ENCODE measurements at regions not wholly inside any gene's neighbourhood (a gene's known extent, or its start where the extent isn't known, plus 50 kb on each side); places are given as distances from the start of the nearest gene placed in this dataset.
"Not testable (repeated sequence)": the region's sequence is repeated elsewhere in the genome, so short reads cannot be mapped to it uniquely, and the experiment has no call there.

- no peak for DNase-seq (ENCODE audit: low spot score)
- no peaks in the 10 kb centered on the region for H3K36me3 ChIP-seq (replicated peaks in 1 of 2; ENCODE audit: control insufficient read depth in 2 of 2, insufficient read depth in 2 of 2, low read length in 2 of 2)
- no peak overlapping the region for H3K18ac ChIP-seq (ENCODE audit: low read length)
- H2BK15ac ChIP-seq (ENCODE audit: low read length), result no peak overlapping the region
- no peak overlapping the region for H2BK5ac ChIP-seq (ENCODE audit: low read length)
- no CpG with 5 or more reads among the region's 3 CpGs for WGBS, 2 donors (ENCODE audit: extremely low coverage in 2 of 2, insufficient read length in 2 of 2, insufficient replicate concordance in 1 of 2)
- no peak overlapping the region for H2AK5ac ChIP-seq (ENCODE audit: low read depth, low read length)
- no peaks in the 10 kb centered on the region for H3K9me3 ChIP-seq (replicated peaks in 1 of 2; ENCODE audit: control insufficient read depth in 2 of 2, insufficient read depth in 1 of 2, low read depth in 1 of 2, low read length in 2 of 2)
- no peak overlapping the region for H3K27ac ChIP-seq (replicated peaks; ENCODE audit: low read length)
- H3K4me1 ChIP-seq (ENCODE audit: control insufficient read depth in 2 of 2, insufficient read depth in 1 of 2, low read depth in 1 of 2, low read length in 2 of 2), result no peaks in the 10 kb centered on the region
- H2BK12ac ChIP-seq (ENCODE audit: low read length), result no peak overlapping the region
- no peak overlapping the region for H3K4me3 ChIP-seq (ENCODE audit: low read length in 2 of 2)
- no peak overlapping the region for H2AFZ ChIP-seq (ENCODE audit: low read length)
- no peaks in the 10 kb centered on the region for H3K27me3 ChIP-seq (ENCODE audit: control insufficient read depth in 3 of 3, insufficient read depth in 3 of 3, low read depth in 1 of 3, low read length in 3 of 3)
- H4K8ac ChIP-seq (ENCODE audit: low read depth, low read length), result no peak overlapping the region
- H3K4me2 ChIP-seq (ENCODE audit: insufficient read depth, low read length, poor library complexity, severe bottlenecking), result no peak overlapping the region
- no peak overlapping the region for H3K4ac ChIP-seq (ENCODE audit: low read length)
- no peak overlapping the region for H3K23ac ChIP-seq (ENCODE audit: low read depth, low read length, poor library complexity)
- no peak overlapping the region for H3K9ac ChIP-seq (ENCODE audit: low read depth, low read length, poor library complexity)
- no peaks in the 10 kb centered on the region for H3K79me1 ChIP-seq (ENCODE audit: low read depth, low read length)
- no peak overlapping the region for H4K91ac ChIP-seq (ENCODE audit: low read depth, low read length, poor library complexity)
- H2BK120ac ChIP-seq (ENCODE audit: low read depth, low read length), result no peak overlapping the region
- H3K14ac ChIP-seq (ENCODE audit: low read length), result no peak overlapping the region
Measured at GRCh38 chr10:64191286-64191685, 670.1 kb downstream of the REEP3 start.

- Histone ChIP-seq H4K8ac (ENCODE audit: low read depth, low read length) (no peak overlapping the region), H3K27ac (replicated peaks; ENCODE audit: low read length) (no peak overlapping the region), H3K9ac (ENCODE audit: low read depth, low read length, poor library complexity) (peak overlapping the region; percentile 18), H2BK120ac (ENCODE audit: low read depth, low read length) (no peak overlapping the region), H2BK12ac (ENCODE audit: low read length) (no peak overlapping the region), H3K9me3 (replicated peaks in 1 of 2; ENCODE audit: control insufficient read depth in 2 of 2, insufficient read depth in 1 of 2, low read depth in 1 of 2, low read length in 2 of 2) (no peaks in the 10 kb centered on the region), H3K4me3 (ENCODE audit: low read length in 2 of 2) (no peak overlapping the region), H3K4me1 (ENCODE audit: control insufficient read depth in 2 of 2, insufficient read depth in 1 of 2, low read depth in 1 of 2, low read length in 2 of 2) (no peaks in the 10 kb centered on the region), H3K4me2 (ENCODE audit: insufficient read depth, low read length, poor library complexity, severe bottlenecking) (no peak overlapping the region), H4K91ac (ENCODE audit: low read depth, low read length, poor library complexity) (no peak overlapping the region), H3K79me1 (ENCODE audit: low read depth, low read length) (no peaks in the 10 kb centered on the region), H3K14ac (ENCODE audit: low read length) (peak overlapping the region; percentile 32), H2AK5ac (ENCODE audit: low read depth, low read length) (no peak overlapping the region), H2AFZ (ENCODE audit: low read length) (no peak overlapping the region), H2BK15ac (ENCODE audit: low read length) (no peak overlapping the region), H3K18ac (ENCODE audit: low read length) (peak overlapping the region; percentile 69), H3K23ac (ENCODE audit: low read depth, low read length, poor library complexity) (no peak overlapping the region), H3K4ac (ENCODE audit: low read length) (no peak overlapping the region), H2BK5ac (ENCODE audit: low read length) (no peak overlapping the region), H3K36me3 (replicated peaks in 1 of 2; ENCODE audit: control insufficient read depth in 2 of 2, insufficient read depth in 2 of 2, low read length in 2 of 2) (no peaks in the 10 kb centered on the region), H3K27me3 (ENCODE audit: control insufficient read depth in 3 of 3, insufficient read depth in 3 of 3, low read depth in 1 of 3, low read length in 3 of 3) (no peaks in the 10 kb centered on the region)
- no CpG with 5 or more reads among the region's 59 CpGs for WGBS, 2 donors (ENCODE audit: extremely low coverage in 2 of 2, insufficient read length in 2 of 2, insufficient replicate concordance in 1 of 2)
- DNase-seq (ENCODE audit: low spot score), result no peak
Measured at GRCh38 chr10:64196638-64197315, 675.6 kb downstream of the REEP3 start.

- H3K4ac ChIP-seq (ENCODE audit: low read length), result no peak overlapping the region
- H2AK5ac ChIP-seq (ENCODE audit: low read depth, low read length), result no peak overlapping the region
- H3K4me2 ChIP-seq (ENCODE audit: insufficient read depth, low read length, poor library complexity, severe bottlenecking), result no peak overlapping the region
- H2BK120ac ChIP-seq (ENCODE audit: low read depth, low read length), result no peak overlapping the region
- no peak overlapping the region for H2AFZ ChIP-seq (ENCODE audit: low read length)
- DNase-seq (ENCODE audit: low spot score), result no peak
- H2BK12ac ChIP-seq (ENCODE audit: low read length), result no peak overlapping the region
- no CpG with 5 or more reads among the region's 2 CpGs for WGBS, 2 donors (ENCODE audit: extremely low coverage in 2 of 2, insufficient read length in 2 of 2, insufficient replicate concordance in 1 of 2)
- no peak overlapping the region for H3K18ac ChIP-seq (ENCODE audit: low read length)
- no peak overlapping the region for H3K4me3 ChIP-seq (ENCODE audit: low read length in 2 of 2)
- no peak overlapping the region for H4K91ac ChIP-seq (ENCODE audit: low read depth, low read length, poor library complexity)
- no peak overlapping the region for H2BK5ac ChIP-seq (ENCODE audit: low read length)
- H3K36me3 ChIP-seq (replicated peaks in 1 of 2; ENCODE audit: control insufficient read depth in 2 of 2, insufficient read depth in 2 of 2, low read length in 2 of 2), result no peaks in the 10 kb centered on the region
- H3K9ac ChIP-seq (ENCODE audit: low read depth, low read length, poor library complexity), result no peak overlapping the region
- H3K27ac ChIP-seq (replicated peaks; ENCODE audit: low read length), result no peak overlapping the region
- H3K23ac ChIP-seq (ENCODE audit: low read depth, low read length, poor library complexity), result no peak overlapping the region
- H4K8ac ChIP-seq (ENCODE audit: low read depth, low read length), result no peak overlapping the region
- H3K9me3 ChIP-seq (replicated peaks in 1 of 2; ENCODE audit: control insufficient read depth in 2 of 2, insufficient read depth in 1 of 2, low read depth in 1 of 2, low read length in 2 of 2), result peaks cover 0 to 2% of the 10 kb centered on the region in 2 donors
- H3K4me1 ChIP-seq (ENCODE audit: control insufficient read depth in 2 of 2, insufficient read depth in 1 of 2, low read depth in 1 of 2, low read length in 2 of 2), result no peaks in the 10 kb centered on the region
- H2BK15ac ChIP-seq (ENCODE audit: low read length), result no peak overlapping the region
- no peaks in the 10 kb centered on the region for H3K79me1 ChIP-seq (ENCODE audit: low read depth, low read length)
- H3K14ac ChIP-seq (ENCODE audit: low read length), result no peak overlapping the region
- H3K27me3 ChIP-seq (ENCODE audit: control insufficient read depth in 3 of 3, insufficient read depth in 3 of 3, low read depth in 1 of 3, low read length in 3 of 3), result no peaks in the 10 kb centered on the region
Measured at GRCh38 chr10:64201936-64202335, 680.7 kb downstream of the REEP3 start.

GRCh38 chr10:64204504-64204903 lies 683.3 kb downstream of the REEP3 start:
- not testable (repeated sequence) for H3K18ac ChIP-seq (ENCODE audit: low read length); H2AFZ ChIP-seq (ENCODE audit: low read length); H3K14ac ChIP-seq (ENCODE audit: low read length); H3K4me1 ChIP-seq (ENCODE audit: control insufficient read depth in 2 of 2, insufficient read depth in 1 of 2, low read depth in 1 of 2, low read length in 2 of 2); H2AK5ac ChIP-seq (ENCODE audit: low read depth, low read length); H2BK120ac ChIP-seq (ENCODE audit: low read depth, low read length); H3K4me3 ChIP-seq (ENCODE audit: low read length in 2 of 2); H3K27me3 ChIP-seq (ENCODE audit: control insufficient read depth in 3 of 3, insufficient read depth in 3 of 3, low read depth in 1 of 3, low read length in 3 of 3); H3K4ac ChIP-seq (ENCODE audit: low read length); H2BK12ac ChIP-seq (ENCODE audit: low read length); H3K27ac ChIP-seq (replicated peaks; ENCODE audit: low read length); H4K8ac ChIP-seq (ENCODE audit: low read depth, low read length); H2BK15ac ChIP-seq (ENCODE audit: low read length); H4K91ac ChIP-seq (ENCODE audit: low read depth, low read length, poor library complexity); H2BK5ac ChIP-seq (ENCODE audit: low read length); DNase-seq (ENCODE audit: low spot score); H3K9me3 ChIP-seq (replicated peaks in 1 of 2; ENCODE audit: control insufficient read depth in 2 of 2, insufficient read depth in 1 of 2, low read depth in 1 of 2, low read length in 2 of 2); H3K9ac ChIP-seq (ENCODE audit: low read depth, low read length, poor library complexity); H3K36me3 ChIP-seq (replicated peaks in 1 of 2; ENCODE audit: control insufficient read depth in 2 of 2, insufficient read depth in 2 of 2, low read length in 2 of 2); H3K79me1 ChIP-seq (ENCODE audit: low read depth, low read length); H3K23ac ChIP-seq (ENCODE audit: low read depth, low read length, poor library complexity); H3K4me2 ChIP-seq (ENCODE audit: insufficient read depth, low read length, poor library complexity, severe bottlenecking)
- WGBS, 2 donors (ENCODE audit: extremely low coverage in 2 of 2, insufficient read length in 2 of 2, insufficient replicate concordance in 1 of 2), result no CpG with 5 or more reads among the region's 7 CpGs

Data from neuronal stem cell (in vitro differentiated cells).